Kidney capillary endothelial cell (primary cell): ENCODE measurements at regions not wholly inside any gene's neighbourhood (a gene's known extent, or its start where the extent isn't known, plus 50 kb on each side); places are given as distances from the start of the nearest gene placed in this dataset.

Experiments used
- DNase-seq: peaks from one replicate; pipeline ENCODE4 v3.0.0-alpha.2; 2018; ENCODE audit warnings: low spot score

DNA sequence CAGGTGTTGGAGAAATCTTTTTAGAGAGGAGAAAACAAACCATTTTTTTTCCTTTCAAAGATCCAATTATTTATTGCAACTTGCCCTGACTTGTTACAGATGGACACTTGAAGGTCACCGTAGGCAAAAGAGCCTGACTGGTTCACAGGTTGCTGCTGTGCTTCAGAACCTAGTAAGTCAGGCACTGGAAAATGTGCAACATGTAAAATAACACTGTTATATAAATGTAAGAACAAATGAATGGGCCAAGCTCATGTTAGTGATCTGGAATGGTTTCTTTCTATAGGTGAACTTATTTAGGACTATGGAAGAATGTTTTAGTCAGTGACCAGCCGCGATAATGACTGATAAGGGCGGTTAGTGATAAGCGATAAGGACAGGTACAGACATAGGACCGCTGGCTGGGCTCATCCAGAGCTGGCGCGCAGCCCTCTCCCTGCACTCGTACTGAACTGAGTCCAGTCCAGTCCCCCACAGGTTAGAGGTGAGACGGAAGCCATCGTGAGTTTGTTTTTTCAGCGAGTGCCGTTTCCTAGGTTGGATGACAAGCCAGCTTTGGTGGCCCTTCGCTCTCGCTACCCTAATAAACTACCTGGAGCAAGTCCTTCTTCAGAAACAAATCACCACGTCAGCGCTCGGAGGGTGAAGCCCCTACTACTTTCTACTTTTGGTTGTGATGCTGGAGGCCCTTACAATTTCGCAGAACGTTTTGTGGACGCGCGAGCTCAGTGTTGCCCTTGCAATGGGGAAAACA lies 94.4 kb upstream of the PRDM1 start:
- no peak for DNase-seq

GRCh38 chr6:105990151-105990550 lies 96.0 kb upstream of the PRDM1 start:
- no peak for DNase-seq

DNA sequence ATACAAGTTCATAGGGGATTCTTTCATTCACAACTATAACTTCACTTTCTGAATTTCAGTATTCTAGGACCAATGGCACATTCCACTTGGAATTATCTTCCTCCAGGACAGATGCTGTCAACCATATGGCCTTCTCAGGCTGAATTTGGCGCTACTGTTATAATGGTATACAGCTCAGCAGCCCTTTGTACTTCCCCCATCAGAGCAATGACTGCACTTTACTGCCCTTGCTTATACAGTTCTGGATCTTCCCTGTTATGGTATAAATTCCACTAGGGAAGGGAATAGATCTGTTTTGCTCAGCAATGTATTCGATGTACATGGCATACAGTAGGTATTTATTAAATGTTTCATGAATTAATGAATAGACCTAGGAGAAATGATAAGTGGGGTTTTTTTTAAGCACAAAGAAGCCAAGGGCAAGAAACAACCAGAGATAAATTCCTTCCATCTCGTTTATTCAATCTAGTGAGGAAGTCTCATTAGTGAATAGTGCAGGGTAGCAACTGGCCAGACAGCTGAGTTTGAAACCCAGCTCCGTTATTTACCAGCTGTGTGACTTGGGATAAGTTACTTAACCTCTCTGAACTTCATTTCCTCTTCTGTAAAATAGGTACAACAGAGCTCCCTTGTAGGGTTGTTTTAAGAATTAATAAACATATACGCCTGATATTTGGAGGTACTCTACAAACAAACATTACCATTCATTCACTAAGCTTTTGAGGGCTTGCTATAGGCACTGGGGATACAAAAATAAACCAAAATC lies 97.1 kb upstream of the PRDM1 start:
- no peak for DNase-seq

GRCh38 chr6:105988321-105988720 lies 97.8 kb upstream of the PRDM1 start:
- no peak for DNase-seq

GRCh38 chr6:105987516-105987915 lies 98.6 kb upstream of the PRDM1 start:
- DNase-seq, result no peak

- DNase-seq, result no peak
Measured at GRCh38 chr6:105986998-105987397, 99.1 kb upstream of the PRDM1 start.

GRCh38 chr6:105985816-105986632 lies 100.1 kb upstream of the PRDM1 start:
- DNase-seq, result peak; percentile 21

DNA sequence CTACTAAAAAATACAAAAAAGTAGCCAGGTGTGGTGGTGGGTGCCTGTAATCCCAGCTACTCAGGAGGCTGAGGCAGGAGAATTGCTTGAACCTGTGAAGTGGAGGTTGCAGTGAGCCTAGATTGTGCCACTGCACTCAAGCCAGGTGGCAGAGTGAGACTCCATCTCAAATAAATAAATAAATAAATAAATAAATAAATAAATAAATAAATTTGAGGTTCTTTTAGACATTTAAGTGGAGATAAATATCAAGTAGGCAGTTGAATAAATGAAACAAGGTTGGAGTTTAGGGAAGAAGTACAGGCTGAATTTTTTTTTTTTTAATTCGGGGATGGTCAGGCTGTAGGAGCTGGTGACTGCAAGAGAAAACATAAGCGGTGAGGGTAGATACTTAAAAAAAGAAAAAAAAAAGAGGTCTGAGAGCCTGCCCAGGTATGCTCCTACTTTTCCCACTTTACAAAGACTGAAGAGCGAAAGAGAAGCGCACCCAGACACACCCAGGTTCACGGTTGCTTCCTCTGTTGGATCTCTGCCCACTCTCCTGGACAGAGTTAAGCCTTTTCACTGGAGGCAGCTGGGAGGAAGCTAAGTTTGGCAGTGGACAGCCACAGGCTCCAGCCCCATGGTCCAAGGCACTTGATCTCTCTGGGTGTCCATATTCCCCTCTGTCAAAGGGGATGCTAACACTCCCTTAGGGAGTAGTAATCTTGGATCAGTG lies 100.9 kb upstream of the PRDM1 start:
- peak; percentile 10 for DNase-seq

- DNase-seq, result no peak
Measured at GRCh38 chr6:105983763-105984162, 102.4 kb upstream of the PRDM1 start.

DNA sequence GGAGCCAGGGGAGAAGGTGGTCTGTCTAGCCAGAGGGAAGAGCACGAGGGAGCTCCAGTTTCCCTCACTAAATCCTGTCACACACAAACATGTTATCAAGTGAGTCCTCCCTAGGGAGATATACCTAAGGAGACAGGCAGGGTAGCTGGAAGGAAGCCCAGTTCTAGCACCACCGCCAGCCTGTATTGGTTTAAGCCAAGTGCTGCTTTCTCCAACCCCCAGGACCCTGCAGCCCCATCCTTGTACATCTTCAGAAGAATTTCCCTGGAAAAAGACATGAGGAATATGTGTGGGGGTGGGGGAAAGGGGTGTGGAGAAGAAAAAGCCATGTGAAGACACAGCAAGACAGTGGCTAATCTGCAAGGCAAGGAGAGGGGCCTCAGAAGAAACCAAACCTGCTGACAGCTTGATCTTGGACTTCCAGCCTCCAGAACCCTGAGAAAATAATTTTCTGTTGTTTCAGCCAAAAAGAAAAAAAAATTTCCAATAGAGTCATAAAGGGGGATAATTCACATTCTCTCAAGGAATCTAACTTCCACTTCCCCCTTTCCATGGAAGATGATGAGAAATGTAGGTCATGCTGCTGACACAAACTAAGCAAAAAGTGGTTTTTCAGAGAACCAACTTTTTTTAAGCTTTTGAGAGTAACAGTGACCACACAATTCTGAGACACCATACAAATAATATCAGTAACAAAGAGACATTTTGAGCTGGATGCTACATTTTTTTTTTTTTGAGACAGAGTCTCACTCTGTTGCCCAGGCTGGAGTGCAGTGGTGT lies 103.2 kb upstream of the PRDM1 start:
- no peak for DNase-seq

DNA sequence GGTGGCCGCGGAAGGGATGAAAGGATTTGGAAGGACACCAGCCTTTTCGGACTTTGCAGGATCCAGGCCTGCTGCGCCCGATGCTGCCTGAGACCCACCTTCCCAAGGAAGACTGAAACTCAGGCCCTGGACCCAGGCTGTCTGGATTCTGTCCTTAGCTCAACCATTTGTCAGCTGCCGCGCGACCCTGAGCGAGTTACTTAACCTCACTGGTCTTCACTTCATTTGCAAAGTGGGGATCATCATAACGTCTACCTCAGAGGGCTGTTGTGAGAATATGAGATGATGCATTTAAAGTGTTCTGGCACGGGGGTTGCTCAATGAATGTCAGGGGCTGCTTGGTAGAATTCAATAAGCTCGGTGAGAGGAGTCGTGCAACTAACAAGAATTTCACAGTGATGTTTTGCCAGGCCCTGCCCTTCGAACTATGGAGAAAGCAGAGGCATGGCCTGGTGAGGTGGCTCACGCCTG lies 104.2 kb upstream of the PRDM1 start:
- no peak for DNase-seq

GRCh38 chr6:105981002-105981887 lies 104.9 kb upstream of the PRDM1 start:
- no peak for DNase-seq

- no peak for DNase-seq
Measured at GRCh38 chr6:105978974-105979373, 107.2 kb upstream of the PRDM1 start.

DNA sequence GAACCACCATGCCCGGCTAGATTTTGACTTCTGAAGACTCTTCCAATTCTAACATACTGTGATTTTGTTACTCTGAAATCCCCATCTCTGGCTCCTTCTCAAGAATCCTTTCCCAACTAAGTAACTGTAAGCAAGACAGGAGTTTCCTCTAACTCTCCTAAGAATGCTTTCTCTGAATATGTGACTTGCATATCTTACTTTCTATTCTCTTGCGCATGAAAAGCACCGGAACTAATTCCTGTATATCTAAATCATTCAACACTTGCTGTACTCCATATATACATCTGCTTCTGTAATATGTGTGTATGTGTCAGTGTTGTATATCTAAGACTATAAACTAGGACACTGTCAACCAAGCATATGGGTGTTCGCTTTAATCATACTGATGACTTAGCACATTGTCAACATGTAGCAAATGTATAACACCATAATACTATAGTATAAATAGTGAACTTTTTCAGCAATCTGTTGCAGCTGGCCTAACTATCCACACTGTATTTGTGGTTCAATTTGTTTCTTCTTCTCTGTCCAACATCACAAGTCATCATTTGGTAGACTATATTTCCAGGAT lies 108.1 kb upstream of the PRDM1 start:
- DNase-seq, result no peak

DNA sequence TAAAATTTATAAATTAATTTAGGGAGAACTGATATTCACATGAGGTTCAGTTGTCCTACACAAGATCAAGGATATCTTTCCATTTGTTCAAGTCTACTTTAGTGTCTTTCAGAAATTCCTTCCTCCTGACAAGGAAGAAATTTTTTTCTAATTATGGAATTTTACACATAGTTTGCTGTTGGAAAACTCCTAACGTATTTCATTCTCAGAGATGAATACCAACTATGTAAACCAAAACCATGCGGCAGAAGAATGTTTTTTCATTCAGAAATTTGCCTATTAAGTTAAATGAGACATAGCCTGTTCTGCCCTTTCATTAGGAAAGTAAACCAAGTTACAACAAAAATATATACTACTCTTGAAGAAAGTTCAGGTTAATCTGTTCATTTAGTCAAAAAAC lies 111.2 kb upstream of the PRDM1 start:
- DNase-seq, result no peak

- DNase-seq, result no peak
Measured at GRCh38 chr6:105972440-105972839, 113.7 kb upstream of the PRDM1 start.

- no peak for DNase-seq
Measured at GRCh38 chr6:105968603-105969333, 117.4 kb upstream of the PRDM1 start.

DNA sequence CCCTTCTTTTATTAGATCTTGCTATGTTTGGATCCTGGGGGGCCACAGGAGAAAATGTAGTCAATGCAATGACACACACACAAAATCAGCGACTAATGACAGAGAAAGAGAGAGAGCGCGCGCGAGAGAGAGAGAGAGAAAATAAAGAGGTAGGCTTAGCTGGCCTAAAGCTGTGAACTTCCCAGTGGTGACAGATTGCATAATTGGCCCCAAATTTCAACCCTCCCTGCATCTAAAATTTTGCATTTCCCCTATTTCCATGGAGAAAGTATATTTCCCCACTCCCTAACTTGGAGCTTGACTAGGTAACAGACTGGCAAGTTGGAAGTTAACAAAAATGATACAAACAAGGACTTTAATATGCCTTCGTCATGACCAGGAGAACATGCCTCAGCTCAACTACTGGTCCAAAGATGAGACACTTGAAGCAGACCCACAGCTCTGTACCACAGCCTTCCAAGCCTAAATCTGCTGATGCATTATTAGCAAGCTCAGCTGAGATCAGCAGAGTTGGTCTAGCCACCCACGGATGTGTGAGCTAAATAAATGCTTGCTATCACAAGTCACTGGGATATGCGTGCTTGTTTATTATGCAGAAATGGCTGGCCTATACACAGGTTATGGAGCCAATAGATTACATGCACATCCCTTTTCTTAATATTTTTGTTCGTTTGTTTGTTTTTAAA lies 118.1 kb upstream of the PRDM1 start:
- DNase-seq, result no peak
